ENCODE measurements at regions not wholly inside any gene's neighbourhood (a gene's known extent, or its start where the extent isn't known, plus 50 kb on each side); places are given as distances from the start of the nearest gene placed in this dataset.

DNA sequence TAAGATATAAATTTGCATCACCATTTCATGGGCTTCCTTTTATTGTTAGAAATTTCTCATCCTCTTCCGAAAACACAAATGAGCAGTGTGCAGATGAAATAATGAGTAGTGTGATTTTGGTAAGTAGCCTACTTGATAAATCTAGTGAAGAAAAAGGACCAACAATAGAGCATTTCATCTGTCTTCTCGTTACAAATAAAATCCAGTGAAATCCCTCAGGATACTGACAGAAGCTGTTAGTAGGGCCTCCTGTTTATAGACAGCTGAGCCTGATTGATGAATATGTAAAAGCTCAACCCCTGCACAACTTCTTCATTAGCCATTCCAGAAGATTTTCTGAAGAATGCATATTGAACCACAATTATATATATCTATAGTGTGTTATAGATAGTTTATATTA lies 363.7 kb upstream of the EPHA6 start:
- ChIA-PET POLR2A (no interaction called here), CTCF (no interaction called here)
- no peak for DNase-seq (ENCODE audit: low read depth)
- no peaks in the 10 kb centered on the region for H3K36me3 ChIP-seq (ENCODE audit: control insufficient read depth, insufficient read depth, low read length)
- H3K4me3 ChIP-seq (ENCODE audit: low read depth, low read length) = no peak overlapping the region
- no peaks in the 10 kb centered on the region for H3K27me3 ChIP-seq (ENCODE audit: control insufficient read depth, insufficient read depth, low read length)
- TF ChIP-seq, protein P1, sequence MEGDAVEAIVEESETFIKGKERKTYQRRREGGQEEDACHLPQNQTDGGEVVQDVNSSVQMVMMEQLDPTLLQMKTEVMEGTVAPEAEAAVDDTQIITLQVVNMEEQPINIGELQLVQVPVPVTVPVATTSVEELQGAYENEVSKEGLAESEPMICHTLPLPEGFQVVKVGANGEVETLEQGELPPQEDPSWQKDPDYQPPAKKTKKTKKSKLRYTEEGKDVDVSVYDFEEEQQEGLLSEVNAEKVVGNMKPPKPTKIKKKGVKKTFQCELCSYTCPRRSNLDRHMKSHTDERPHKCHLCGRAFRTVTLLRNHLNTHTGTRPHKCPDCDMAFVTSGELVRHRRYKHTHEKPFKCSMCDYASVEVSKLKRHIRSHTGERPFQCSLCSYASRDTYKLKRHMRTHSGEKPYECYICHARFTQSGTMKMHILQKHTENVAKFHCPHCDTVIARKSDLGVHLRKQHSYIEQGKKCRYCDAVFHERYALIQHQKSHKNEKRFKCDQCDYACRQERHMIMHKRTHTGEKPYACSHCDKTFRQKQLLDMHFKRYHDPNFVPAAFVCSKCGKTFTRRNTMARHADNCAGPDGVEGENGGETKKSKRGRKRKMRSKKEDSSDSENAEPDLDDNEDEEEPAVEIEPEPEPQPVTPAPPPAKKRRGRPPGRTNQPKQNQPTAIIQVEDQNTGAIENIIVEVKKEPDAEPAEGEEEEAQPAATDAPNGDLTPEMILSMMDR (IDR thresholded peaks at IDR 0.05; ENCODE audit: insufficient read depth, low read depth, low read length) = no peak

DNA sequence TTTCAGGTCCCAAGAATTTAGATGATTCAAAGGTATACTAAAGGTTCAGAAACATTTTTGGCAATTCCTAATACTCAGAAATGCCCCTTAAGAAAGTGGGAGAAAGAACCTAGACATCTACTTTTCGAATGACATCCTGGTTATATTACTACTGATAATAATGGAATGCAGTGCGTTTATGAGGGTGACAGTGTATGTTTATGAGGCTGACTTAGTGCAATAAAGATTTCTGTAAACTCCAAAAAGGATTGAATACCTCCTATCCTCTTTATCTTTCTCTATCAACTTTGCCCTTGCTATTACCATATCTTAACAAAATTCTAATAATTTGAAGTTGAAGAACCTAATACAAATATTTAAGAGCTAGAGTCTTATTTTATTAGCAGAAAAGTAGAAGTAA lies 348.9 kb upstream of the EPHA6 start:
- H3K4me3 ChIP-seq (ENCODE audit: low read depth, low read length) = no peak overlapping the region
- POLR2A ChIA-PET = no interaction called here
- CTCF ChIA-PET = no interaction called here
- TF ChIP-seq, protein P1 (IDR thresholded peaks at IDR 0.05; ENCODE audit: insufficient read depth, low read depth, low read length) = no peak
- DNase-seq (ENCODE audit: low read depth) = no peak
- no peaks in the 10 kb centered on the region for H3K36me3 ChIP-seq (ENCODE audit: control insufficient read depth, insufficient read depth, low read length)
- H3K27me3 ChIP-seq (ENCODE audit: control insufficient read depth, insufficient read depth, low read length) = no peaks in the 10 kb centered on the region

GRCh38 chr3:96466441-96466840 lies 348.0 kb upstream of the EPHA6 start:
- no peak for DNase-seq (ENCODE audit: low read depth)
- TF ChIP-seq, protein P1 (IDR thresholded peaks at IDR 0.05; ENCODE audit: insufficient read depth, low read depth, low read length) = no peak
- POLR2A ChIA-PET = no interaction called here
- H3K4me3 ChIP-seq (ENCODE audit: low read depth, low read length) = no peak overlapping the region
- no peaks in the 10 kb centered on the region for H3K27me3 ChIP-seq (ENCODE audit: control insufficient read depth, insufficient read depth, low read length)
- CTCF ChIA-PET = no interaction called here
- no peaks in the 10 kb centered on the region for H3K36me3 ChIP-seq (ENCODE audit: control insufficient read depth, insufficient read depth, low read length)

- DNase-seq (ENCODE audit: low read depth) = no peak
- Histone ChIP-seq H3K36me3 (ENCODE audit: control insufficient read depth, insufficient read depth, low read length) (no peaks in the 10 kb centered on the region), H3K4me3 (ENCODE audit: low read depth, low read length) (no peak overlapping the region), H3K27me3 (ENCODE audit: control insufficient read depth, insufficient read depth, low read length) (no peaks in the 10 kb centered on the region)
- TF ChIP-seq, protein P1 (IDR thresholded peaks at IDR 0.05; ENCODE audit: insufficient read depth, low read depth, low read length) = no peak
- POLR2A ChIA-PET = no interaction called here
- CTCF ChIA-PET = no interaction called here
These were observed 346.8 kb upstream of the EPHA6 start for GRCh38 chr3:96467639-96468038.

- Histone ChIP-seq H3K4me3 (ENCODE audit: low read depth, low read length) (no peak overlapping the region), H3K36me3 (ENCODE audit: control insufficient read depth, insufficient read depth, low read length) (no peaks in the 10 kb centered on the region), H3K27me3 (ENCODE audit: control insufficient read depth, insufficient read depth, low read length) (no peaks in the 10 kb centered on the region)
- ChIA-PET CTCF (no interaction called here), POLR2A (no interaction called here)
- no peak for DNase-seq (ENCODE audit: low read depth)
- TF ChIP-seq, protein P1 (IDR thresholded peaks at IDR 0.05; ENCODE audit: insufficient read depth, low read depth, low read length) = no peak
These were observed 335.9 kb upstream of the EPHA6 start for GRCh38 chr3:96478496-96478895.
